Thymus (tissue), 11 donors: ENCODE measurements at regions not wholly inside any gene's neighbourhood (a gene's known extent, or its start where the extent isn't known, plus 50 kb on each side); places are given as distances from the start of the nearest gene placed in this dataset.
"Not testable (repeated sequence)": the region's sequence is repeated elsewhere in the genome, so short reads cannot be mapped to it uniquely, and the experiment has no call there.

Experiments used
- DNase-seq, 9 donors: peaks; one replicate each; pipeline ENCODE4 v3.0.0-alpha.2; 2013; ENCODE audit warnings: low spot score in 9 of 9, low read depth in 6 of 9, missing footprints in 1 of 9
- H3K27ac ChIP-seq, 2 donors: one replicate each; pipeline ENCODE4 v1.5.1; 2013; ENCODE audit warnings: control low read depth in 1 of 2, low read depth in 1 of 2, low read length in 1 of 2, mild to moderate bottlenecking in 1 of 2, moderate library complexity in 1 of 2
- H3K27me3 ChIP-seq, 2 donors: one replicate each; pipeline ENCODE4 v1.5.1; 2013; ENCODE audit warnings: low read length in 1 of 2; ENCODE audit not compliant: control insufficient read depth in 2 of 2, insufficient read depth in 1 of 2
- H3K36me3 ChIP-seq, 2 donors: one replicate each; pipeline ENCODE4 v1.5.1; 2013; ENCODE audit warnings: low read length in 1 of 2, mild to moderate bottlenecking in 1 of 2, moderate library complexity in 1 of 2; ENCODE audit not compliant: control insufficient read depth in 2 of 2, insufficient read depth in 2 of 2
- H3K4me1 ChIP-seq, 2 donors: one replicate each; pipeline ENCODE4 v1.5.1; 2013; ENCODE audit warnings: low read length in 2 of 2; ENCODE audit not compliant: control insufficient read depth in 2 of 2, insufficient read depth in 2 of 2
- H3K4me3 ChIP-seq, 2 donors: one replicate each; pipeline ENCODE4 v1.5.1; 2013; ENCODE audit warnings: low read length in 2 of 2, control low read depth in 1 of 2, mild to moderate bottlenecking in 1 of 2
- H3K9me3 ChIP-seq, 2 donors: one replicate each; pipeline ENCODE4 v1.5.1; 2013; ENCODE audit warnings: low read length in 1 of 2, mild to moderate bottlenecking in 1 of 2; ENCODE audit not compliant: control insufficient read depth in 2 of 2, insufficient read depth in 1 of 2
- WGBS: extraction: QIAGEN DNeasy Blood & Tissue Kit; methylation state at CpG from one replicate; pipeline ENCODE4 v1.1.7; 2013; 5-methylcytosine and 5-hydroxymethylcytosine counted together
- donor health status: healthy.

DNA sequence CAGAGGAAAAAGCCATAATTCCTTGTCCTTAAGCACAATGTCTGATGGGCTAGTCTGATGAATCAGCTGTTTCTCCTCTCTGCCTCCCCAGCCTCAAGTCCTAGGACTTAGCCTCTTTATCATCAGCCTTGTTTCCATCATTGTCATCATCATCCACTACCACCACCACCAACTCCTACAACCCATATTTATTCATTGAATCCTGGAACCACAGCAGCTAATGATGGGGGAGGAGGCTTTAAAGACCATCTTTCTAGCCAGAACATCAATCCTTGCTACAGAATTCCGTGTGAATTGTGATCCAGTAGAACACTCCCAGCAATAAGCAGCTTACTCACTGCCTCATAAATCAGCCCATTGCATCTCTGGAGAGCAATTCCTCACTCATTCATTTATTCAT, 97.6 kb upstream of the TMEM132E start:
- Histone ChIP-seq H3K27me3 (peaks cover 0 to 2% of the 10 kb centered on the region in 2 donors), H3K4me3 (no peak overlapping the region), H3K36me3 (no peaks in the 10 kb centered on the region), H3K9me3 (no peaks in the 10 kb centered on the region), H3K4me1 (no peaks in the 10 kb centered on the region), H3K27ac (no peak overlapping the region)
- WGBS: 57% methylated on average over 1 of the region's 1 CpG
- DNase-seq: no peak

- no peaks in the 10 kb centered on the region for H3K4me1 ChIP-seq
- no peaks in the 10 kb centered on the region for H3K36me3 ChIP-seq
- no peaks in the 10 kb centered on the region for H3K9me3 ChIP-seq
- no peak for DNase-seq
- no peak overlapping the region for H3K27ac ChIP-seq
- no peak overlapping the region for H3K4me3 ChIP-seq
- WGBS: 80% methylated on average over 6 of the region's 6 CpGs
- H3K27me3 ChIP-seq: peaks cover 0 to 2% of the 10 kb centered on the region in 2 donors
Measured at GRCh38 chr17:34479371-34479770, 100.0 kb upstream of the TMEM132E start.

- no peak overlapping the region for H3K4me3 ChIP-seq
- no peaks in the 10 kb centered on the region for H3K4me1 ChIP-seq
- WGBS: 94% methylated on average over 3 of the region's 3 CpGs
- H3K27ac ChIP-seq: no peak overlapping the region
- H3K36me3 ChIP-seq: no peaks in the 10 kb centered on the region
- H3K9me3 ChIP-seq: no peaks in the 10 kb centered on the region
- peaks cover 0 to 2% of the 10 kb centered on the region in 2 donors for H3K27me3 ChIP-seq
- no peak for DNase-seq
Measured at GRCh38 chr17:34478244-34478643, 101.1 kb upstream of the TMEM132E start.

DNA sequence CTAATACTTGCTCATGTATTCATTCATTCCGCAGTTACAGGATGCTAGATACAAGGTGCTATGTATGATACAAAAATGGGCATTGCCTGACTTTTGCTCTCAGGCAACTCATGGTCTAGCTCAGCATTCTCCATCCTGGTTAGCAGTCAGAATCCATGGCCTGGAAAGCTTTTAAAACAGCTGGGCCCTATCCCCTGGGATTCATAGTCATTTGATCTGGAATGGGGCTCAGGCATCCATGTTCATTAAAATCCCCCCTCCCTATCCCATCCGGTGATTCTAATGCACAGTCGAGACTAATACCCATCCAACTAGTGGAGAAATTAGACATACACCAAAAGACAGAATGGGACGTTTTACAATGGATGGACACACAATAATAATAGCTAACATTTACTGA, 104.1 kb upstream of the TMEM132E start:
- Histone ChIP-seq H3K4me1 (no peaks in the 10 kb centered on the region), H3K27me3 (peaks cover 0 to 2% of the 10 kb centered on the region in 2 donors), H3K27ac (no peak overlapping the region), H3K9me3 (no peaks in the 10 kb centered on the region), H3K4me3 (no peak overlapping the region), H3K36me3 (no peaks in the 10 kb centered on the region)
- 94% methylated on average over 4 of the region's 4 CpGs for WGBS
- DNase-seq: no peak

- Histone ChIP-seq H3K36me3 (no peaks in the 10 kb centered on the region), H3K9me3 (no peaks in the 10 kb centered on the region), H3K4me3 (no peak overlapping the region), H3K27me3 (peaks cover 0 to 2% of the 10 kb centered on the region in 2 donors), H3K27ac (no peak overlapping the region), H3K4me1 (no peaks in the 10 kb centered on the region)
- 74% methylated on average over 2 of the region's 2 CpGs for WGBS
- no peak for DNase-seq
Measured at GRCh38 chr17:34474706-34475105, 104.7 kb upstream of the TMEM132E start.

GRCh38 chr17:34472363-34472762, 107.0 kb upstream of the TMEM132E start:
- 93% methylated on average over 1 of the region's 1 CpG for WGBS
- no peak for DNase-seq
- no peaks in the 10 kb centered on the region for H3K36me3 ChIP-seq
- H3K27me3 ChIP-seq: no peaks in the 10 kb centered on the region
- no peak overlapping the region for H3K4me3 ChIP-seq
- no peaks in the 10 kb centered on the region for H3K9me3 ChIP-seq
- H3K27ac ChIP-seq: no peak overlapping the region
- no peaks in the 10 kb centered on the region for H3K4me1 ChIP-seq

GRCh38 chr17:34471278-34471677, 108.1 kb upstream of the TMEM132E start:
- not testable (repeated sequence) for H3K4me1 ChIP-seq, H3K36me3 ChIP-seq, DNase-seq, H3K27me3 ChIP-seq, H3K9me3 ChIP-seq, H3K27ac ChIP-seq, H3K4me3 ChIP-seq
- 72% methylated on average over 4 of the region's 4 CpGs for WGBS

DNA sequence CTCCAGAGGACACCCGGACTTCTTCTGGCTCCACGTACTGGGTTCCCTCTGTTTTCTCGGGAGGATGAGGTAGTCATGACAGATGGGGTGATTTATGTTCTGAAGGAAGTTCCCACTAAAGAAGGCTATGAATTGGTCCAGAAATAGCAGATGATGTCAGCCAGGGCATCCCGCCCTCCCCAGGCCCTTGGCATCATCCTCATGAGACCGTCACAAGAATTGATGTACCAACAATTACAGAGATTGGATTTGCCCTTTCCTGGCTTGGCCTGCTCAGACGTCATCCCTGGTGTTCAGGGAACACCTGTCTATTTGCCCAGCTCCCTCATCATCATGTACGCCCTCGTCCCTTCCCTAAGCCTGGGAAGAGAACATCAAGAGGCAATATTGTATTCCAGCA, 102.8 kb upstream of the CCL1 start:
- no peaks in the 10 kb centered on the region for H3K36me3 ChIP-seq
- H3K27ac ChIP-seq: no peak overlapping the region
- no peak for DNase-seq
- WGBS: 72% methylated on average over 8 of the region's 8 CpGs
- no peak overlapping the region for H3K4me3 ChIP-seq
- H3K4me1 ChIP-seq: no peaks in the 10 kb centered on the region
- H3K9me3 ChIP-seq: no peaks in the 10 kb centered on the region
- no peaks in the 10 kb centered on the region for H3K27me3 ChIP-seq

- Histone ChIP-seq H3K27ac (no peak overlapping the region), H3K4me1 (no peaks in the 10 kb centered on the region), H3K36me3 (no peaks in the 10 kb centered on the region), H3K4me3 (no peak overlapping the region), H3K27me3 (peaks cover 0 to 3% of the 10 kb centered on the region in 2 donors), H3K9me3 (no peaks in the 10 kb centered on the region)
- 75% methylated on average over 4 of the region's 4 CpGs for WGBS
- no peak for DNase-seq
Measured at GRCh38 chr17:34464812-34465211, 101.8 kb upstream of the CCL1 start.

DNA sequence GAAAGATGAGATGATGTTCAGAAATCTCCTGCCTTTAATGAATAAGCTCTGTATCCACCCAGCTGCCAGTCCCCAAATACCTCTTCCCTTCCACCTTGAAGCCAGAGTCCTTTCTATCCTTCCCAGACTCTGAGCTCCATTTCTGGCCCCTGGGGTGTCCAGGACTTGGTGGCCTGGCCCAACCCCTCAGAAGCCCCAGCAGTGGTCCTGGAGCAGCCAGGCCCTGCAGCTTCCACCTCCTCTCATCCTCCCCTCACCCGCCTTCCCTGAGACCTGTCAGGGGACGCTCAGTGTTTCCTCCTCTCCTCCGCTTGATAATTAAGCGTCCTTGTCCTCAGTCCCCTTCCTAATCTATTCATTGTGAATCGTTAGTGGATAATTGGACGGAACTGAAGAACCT, 95.2 kb upstream of the CCL1 start:
- no peak for DNase-seq
- no peaks in the 10 kb centered on the region for H3K36me3 ChIP-seq
- no peaks in the 10 kb centered on the region for H3K4me1 ChIP-seq
- no peak overlapping the region for H3K27ac ChIP-seq
- 77% methylated on average over 6 of the region's 6 CpGs for WGBS
- H3K4me3 ChIP-seq: no peak overlapping the region
- H3K27me3 ChIP-seq: peaks cover 0 to 11% of the 10 kb centered on the region in 2 donors
- H3K9me3 ChIP-seq: no peaks in the 10 kb centered on the region
